SK-N-MC (cell line): ENCODE measurements at regions not wholly inside any gene's neighbourhood (a gene's known extent, or its start where the extent isn't known, plus 50 kb on each side); places are given as distances from the start of the nearest gene placed in this dataset.
A peak's percentile ranks its signal among the peaks of the same experiment; 100 is the strongest.

Experiments
- DNase-seq: peaks from one replicate; pipeline ENCODE4 v3.0.0-alpha.2; 2011; ENCODE audit warnings: low read depth, low spot score
- H3K27ac ChIP-seq: fragments of 200-600 bp; sonication (generic); 2 replicates; pipeline ENCODE4 v1.5.1; 2016; ENCODE audit warnings: mixed run types
- H3K36me3 ChIP-seq: fragments of 200-600 bp; sonication (generic); 2 replicates; pipeline ENCODE4 v1.6.1; 2017; ENCODE audit warnings: antibody characterized with exemption, low read length, mixed read lengths; ENCODE audit not compliant: insufficient read depth
- H3K4me3 ChIP-seq: fragments of 200-600 bp; sonication (generic); 2 replicates; pipeline ENCODE4 v1.5.1; 2016
- H3K9ac ChIP-seq: fragments of 200-600 bp; sonication (generic); 2 replicates; pipeline ENCODE4 v1.8.0; 2017; ENCODE audit warnings: mixed run types, mixed read lengths; ENCODE audit not compliant: insufficient read length
- H3K9me3 ChIP-seq: fragments of 200-600 bp; sonication (generic); 2 replicates; pipeline ENCODE4 v1.6.1; 2017; ENCODE audit warnings: low read depth, mild to moderate bottlenecking, antibody characterized with exemption, low read length, moderate library complexity, mixed read lengths
- EZH2 ChIP-seq: fragments of 200-600 bp; sonication (generic); IDR thresholded peaks from one replicate; pipeline ENCODE4 v1.6.1; 2017; ENCODE audit warnings: antibody characterized with exemption
- FOXP2 ChIP-seq: optimal IDR thresholded peaks from 2 replicates; pipeline ENCODE3; 2011; ENCODE audit warnings: mild to moderate bottlenecking, moderate library complexity; ENCODE audit not compliant: insufficient read depth; ENCODE audit errors: extremely low read length, control extremely low read depth
- POLR2AphosphoS5 ChIP-seq: IDR thresholded peaks from 2 replicates; pipeline ENCODE4 v1.6.1; 2012; ENCODE audit warnings: mild to moderate bottlenecking, low read depth, low read length, borderline replicate concordance

GRCh38 chr10:118842843-118843624 is 88.3 kb upstream of the CACUL1 start:
- Histone ChIP-seq H3K27ac (no peak overlapping the region), H3K9ac (no peak overlapping the region), H3K4me3 (no peak overlapping the region), H3K36me3 (no peaks in the 10 kb centered on the region), H3K9me3 (no peaks in the 10 kb centered on the region)
- TF ChIP-seq FOXP2 = no peak
- DNase-seq = no peak

- Histone ChIP-seq H3K36me3 (no peaks in the 10 kb centered on the region), H3K9me3 (no peaks in the 10 kb centered on the region), H3K27ac (no peak overlapping the region), H3K4me3 (no peak overlapping the region), H3K9ac (no peak overlapping the region)
- no peak for TF ChIP-seq FOXP2
- no peak for TF ChIP-seq POLR2AphosphoS5
- no peak for TF ChIP-seq EZH2
- no peak for DNase-seq
These were observed 89.0 kb upstream of the CACUL1 start for GRCh38 chr10:118843647-118844265.

GRCh38 chr10:118844731-118845521 is 90.2 kb upstream of the CACUL1 start:
- Histone ChIP-seq H3K27ac (no peak overlapping the region), H3K36me3 (no peaks in the 10 kb centered on the region), H3K4me3 (no peak overlapping the region), H3K9me3 (no peaks in the 10 kb centered on the region), H3K9ac (no peak overlapping the region)
- no peak for DNase-seq
- TF ChIP-seq FOXP2 (no peak), EZH2 (no peak), POLR2AphosphoS5 (no peak)

GRCh38 chr10:118845776-118846175 is 91.0 kb upstream of the CACUL1 start:
- Histone ChIP-seq H3K9me3 (no peaks in the 10 kb centered on the region), H3K36me3 (no peaks in the 10 kb centered on the region), H3K9ac (no peak overlapping the region), H3K27ac (no peak overlapping the region), H3K4me3 (no peak overlapping the region)
- DNase-seq = no peak
- TF ChIP-seq POLR2AphosphoS5 (no peak), EZH2 (no peak), FOXP2 (no peak)

GRCh38 chr10:118850418-118851061 is 95.8 kb upstream of the CACUL1 start:
- Histone ChIP-seq H3K9ac (no peak overlapping the region), H3K9me3 (no peaks in the 10 kb centered on the region), H3K4me3 (no peak overlapping the region), H3K27ac (no peak overlapping the region), H3K36me3 (no peaks in the 10 kb centered on the region)
- no peak for TF ChIP-seq EZH2
- no peak for TF ChIP-seq POLR2AphosphoS5
- TF ChIP-seq FOXP2 = no peak
- peak; percentile 16 for DNase-seq

- DNase-seq = no peak
- TF ChIP-seq EZH2 (no peak), FOXP2 (no peak), POLR2AphosphoS5 (no peak)
- H3K4me3 ChIP-seq = no peak overlapping the region
- H3K9ac ChIP-seq = no peak overlapping the region
- no peak overlapping the region for H3K27ac ChIP-seq
- H3K36me3 ChIP-seq = no peaks in the 10 kb centered on the region
- H3K9me3 ChIP-seq = no peaks in the 10 kb centered on the region
These were observed 96.6 kb upstream of the CACUL1 start for GRCh38 chr10:118851062-118852035.

GRCh38 chr10:118853916-118854315 is 99.1 kb upstream of the CACUL1 start:
- no peaks in the 10 kb centered on the region for H3K36me3 ChIP-seq
- no peak overlapping the region for H3K4me3 ChIP-seq
- no peak for TF ChIP-seq EZH2
- TF ChIP-seq FOXP2 = no peak
- TF ChIP-seq POLR2AphosphoS5 = no peak
- no peak overlapping the region for H3K9ac ChIP-seq
- H3K27ac ChIP-seq = no peak overlapping the region
- no peaks in the 10 kb centered on the region for H3K9me3 ChIP-seq
- no peak for DNase-seq
